Panc1 (cell line): ENCODE measurements at regions not wholly inside any gene's neighbourhood (a gene's known extent, or its start where the extent isn't known, plus 50 kb on each side); places are given as distances from the start of the nearest gene placed in this dataset.

Experiments used
- ATAC-seq: fragments of 200-7000 bp; cut with Tn5 transposase; 2 replicates; pipeline ENCODE4 v1.9.1; 2020; ENCODE audit warnings: mild to moderate bottlenecking, moderate library complexity
- BruUV-seq: library from RNA; stranded (reverse); fragments of 400-500 nt; replicated peaks from 2 replicates; lab custom pipeline; 2021; lab: Mats Ljungman, UMichigan
- CTCF ChIA-PET: fragments of 300-600 bp; sonication (Branson Sonifier 250); formaldehyde crosslinking; loops from one replicate; lab custom pipeline; 2022; ENCODE audit warnings: antibody characterized with exemption; lab: Charles Lee
- POLR2A ChIA-PET: fragments of 300-600 bp; sonication (Branson Sonifier 250); formaldehyde crosslinking; loops from one replicate; lab custom pipeline; 2022; ENCODE audit warnings: antibody characterized with exemption; lab: Charles Lee
- DNase-seq: peaks from one replicate; pipeline ENCODE4 v3.0.0-alpha.2; 2010; ENCODE audit warnings: low read depth, low spot score
- H3K27ac ChIP-seq: 2 replicates; pipeline ENCODE4 v1.5.1; 2011; ENCODE audit warnings: mild to moderate bottlenecking, low read length, inconsistent platforms
- H3K27me3 ChIP-seq: fragments of 200-500 bp; sonication (Bioruptor generic); 2 replicates; pipeline ENCODE4 v1.6.0; 2014; ENCODE audit warnings: low read length, inconsistent platforms; ENCODE audit not compliant: control insufficient read depth, insufficient read depth
- H3K36me3 ChIP-seq: fragments of 200-500 bp; sonication (Bioruptor generic); 2 replicates; pipeline ENCODE4 v1.5.1; 2014; ENCODE audit warnings: inconsistent platforms, mild to moderate bottlenecking, low read length, moderate library complexity; ENCODE audit not compliant: control insufficient read depth, insufficient read depth
- H3K4me1 ChIP-seq: 2 replicates; pipeline ENCODE4 v1.5.1; 2011; ENCODE audit warnings: inconsistent platforms, mild to moderate bottlenecking, low read length, moderate library complexity; ENCODE audit not compliant: control insufficient read depth, insufficient read depth
- H3K4me3 ChIP-seq, 2 experiments: 2 replicates each; pipeline ENCODE4 v1.5.1; 2011 to 2012; ENCODE audit warnings: low read depth in 2 of 2, low read length in 2 of 2, mild to moderate bottlenecking in 2 of 2, inconsistent platforms in 1 of 2, moderate library complexity in 1 of 2
- H3K9me3 ChIP-seq: fragments of 200-500 bp; sonication (Bioruptor generic); 2 replicates; pipeline ENCODE4 v1.5.1; 2014; ENCODE audit warnings: low read depth, mild to moderate bottlenecking, inconsistent platforms, low read length, moderate library complexity; ENCODE audit not compliant: control insufficient read depth, insufficient read depth
- POLR2AphosphoS5 ChIP-seq: IDR thresholded peaks from 2 replicates; pipeline ENCODE4 v1.6.1; 2012; ENCODE audit warnings: mild to moderate bottlenecking, low read depth, low read length, moderate library complexity
- SIN3A ChIP-seq: IDR thresholded peaks from 2 replicates; pipeline ENCODE4 v1.6.1; 2012; ENCODE audit warnings: low read depth, mild to moderate bottlenecking, low read length, moderate library complexity, borderline replicate concordance; ENCODE audit not compliant: insufficient read depth
- TCF7L2 ChIP-seq: IDR thresholded peaks from 2 replicates; pipeline ENCODE4 v1.6.1; 2011; ENCODE audit warnings: mild to moderate bottlenecking, low read depth, low read length, inconsistent platforms
- in situ Hi-C: cut with HindIII; loops from 2 replicates; pipeline ENCODE4 v1.10.0; 2016; ENCODE audit warnings: low sequenced_read_pairs, low pct_unique_long_range_greater_than_20kb
- intact Hi-C: fragments of 100-400 bp; cut with micrococcal nuclease; formaldehyde crosslinking; loops from one replicate; pipeline ENCODE4 v1.10.0; 2022; ENCODE audit not compliant: unreplicated experiment
- TF ChIP-seq, protein P1 (sequence below), 2 experiments: IDR thresholded peaks; 2 replicates each; pipeline ENCODE4 v1.6.1; 2011 to 2012; ENCODE audit warnings: low read depth in 2 of 2, control low read depth in 1 of 2, low read length in 1 of 2, mild to moderate bottlenecking in 1 of 2, moderate library complexity in 1 of 2; ENCODE audit not compliant: insufficient read depth in 1 of 2
- TF ChIP-seq, protein P2 (sequence below): fragments of 450-650 bp; IDR thresholded peaks from 2 replicates; pipeline ENCODE4 v1.5.1; 2017; ENCODE audit warnings: mild to moderate bottlenecking

- in situ Hi-C loops (no loop called here), intact Hi-C loops (no loop called here)
- DNase-seq (no peak), ATAC-seq (no peak)
- Histone ChIP-seq H3K9me3 (no peaks in the 10 kb centered on the region), H3K27me3 (no peaks in the 10 kb centered on the region; the same call in 1 of the 2 replicates), H3K36me3 (no peaks in the 10 kb centered on the region), H3K4me3 (no peak overlapping the region), H3K27ac (no peak overlapping the region), H3K4me1 (no peaks in the 10 kb centered on the region)
- no peak for TF ChIP-seq TCF7L2
- TF ChIP-seq POLR2AphosphoS5 = no peak
- no peak for TF ChIP-seq SIN3A
- TF ChIP-seq, protein P1, sequence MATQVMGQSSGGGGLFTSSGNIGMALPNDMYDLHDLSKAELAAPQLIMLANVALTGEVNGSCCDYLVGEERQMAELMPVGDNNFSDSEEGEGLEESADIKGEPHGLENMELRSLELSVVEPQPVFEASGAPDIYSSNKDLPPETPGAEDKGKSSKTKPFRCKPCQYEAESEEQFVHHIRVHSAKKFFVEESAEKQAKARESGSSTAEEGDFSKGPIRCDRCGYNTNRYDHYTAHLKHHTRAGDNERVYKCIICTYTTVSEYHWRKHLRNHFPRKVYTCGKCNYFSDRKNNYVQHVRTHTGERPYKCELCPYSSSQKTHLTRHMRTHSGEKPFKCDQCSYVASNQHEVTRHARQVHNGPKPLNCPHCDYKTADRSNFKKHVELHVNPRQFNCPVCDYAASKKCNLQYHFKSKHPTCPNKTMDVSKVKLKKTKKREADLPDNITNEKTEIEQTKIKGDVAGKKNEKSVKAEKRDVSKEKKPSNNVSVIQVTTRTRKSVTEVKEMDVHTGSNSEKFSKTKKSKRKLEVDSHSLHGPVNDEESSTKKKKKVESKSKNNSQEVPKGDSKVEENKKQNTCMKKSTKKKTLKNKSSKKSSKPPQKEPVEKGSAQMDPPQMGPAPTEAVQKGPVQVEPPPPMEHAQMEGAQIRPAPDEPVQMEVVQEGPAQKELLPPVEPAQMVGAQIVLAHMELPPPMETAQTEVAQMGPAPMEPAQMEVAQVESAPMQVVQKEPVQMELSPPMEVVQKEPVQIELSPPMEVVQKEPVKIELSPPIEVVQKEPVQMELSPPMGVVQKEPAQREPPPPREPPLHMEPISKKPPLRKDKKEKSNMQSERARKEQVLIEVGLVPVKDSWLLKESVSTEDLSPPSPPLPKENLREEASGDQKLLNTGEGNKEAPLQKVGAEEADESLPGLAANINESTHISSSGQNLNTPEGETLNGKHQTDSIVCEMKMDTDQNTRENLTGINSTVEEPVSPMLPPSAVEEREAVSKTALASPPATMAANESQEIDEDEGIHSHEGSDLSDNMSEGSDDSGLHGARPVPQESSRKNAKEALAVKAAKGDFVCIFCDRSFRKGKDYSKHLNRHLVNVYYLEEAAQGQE (IDR thresholded peaks at IDR 0.05; ENCODE audit: insufficient read depth in 1 of 2, low read depth in 2 of 2, low read length in 1 of 2) = no peak
- TF ChIP-seq, protein P2, sequence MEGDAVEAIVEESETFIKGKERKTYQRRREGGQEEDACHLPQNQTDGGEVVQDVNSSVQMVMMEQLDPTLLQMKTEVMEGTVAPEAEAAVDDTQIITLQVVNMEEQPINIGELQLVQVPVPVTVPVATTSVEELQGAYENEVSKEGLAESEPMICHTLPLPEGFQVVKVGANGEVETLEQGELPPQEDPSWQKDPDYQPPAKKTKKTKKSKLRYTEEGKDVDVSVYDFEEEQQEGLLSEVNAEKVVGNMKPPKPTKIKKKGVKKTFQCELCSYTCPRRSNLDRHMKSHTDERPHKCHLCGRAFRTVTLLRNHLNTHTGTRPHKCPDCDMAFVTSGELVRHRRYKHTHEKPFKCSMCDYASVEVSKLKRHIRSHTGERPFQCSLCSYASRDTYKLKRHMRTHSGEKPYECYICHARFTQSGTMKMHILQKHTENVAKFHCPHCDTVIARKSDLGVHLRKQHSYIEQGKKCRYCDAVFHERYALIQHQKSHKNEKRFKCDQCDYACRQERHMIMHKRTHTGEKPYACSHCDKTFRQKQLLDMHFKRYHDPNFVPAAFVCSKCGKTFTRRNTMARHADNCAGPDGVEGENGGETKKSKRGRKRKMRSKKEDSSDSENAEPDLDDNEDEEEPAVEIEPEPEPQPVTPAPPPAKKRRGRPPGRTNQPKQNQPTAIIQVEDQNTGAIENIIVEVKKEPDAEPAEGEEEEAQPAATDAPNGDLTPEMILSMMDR = no peak
- ChIA-PET POLR2A (no interaction called here), CTCF (no interaction called here)
- BruUV-seq = no TSS peak
Measured at GRCh38 chr4:138675685-138676084, 339.9 kb upstream of the NOCT start.

DNA sequence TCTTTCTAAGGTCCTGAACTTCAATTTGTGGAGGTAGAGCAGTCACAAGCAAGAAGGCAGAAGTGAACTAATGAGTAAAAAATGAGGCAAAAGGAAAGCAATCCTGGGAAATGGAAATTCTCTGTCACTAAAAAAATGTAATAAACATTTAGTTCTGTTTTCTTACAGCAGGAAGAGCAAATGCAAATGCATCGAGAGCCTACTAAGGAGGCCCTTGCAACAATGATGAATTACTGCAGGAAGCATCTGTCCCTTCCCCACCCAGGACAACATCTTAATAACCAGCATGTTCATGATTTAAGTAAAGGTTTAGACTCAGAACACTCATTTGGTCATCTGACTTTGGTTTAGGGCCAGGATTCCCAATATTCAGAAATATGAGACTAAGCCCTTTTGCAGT lies 341.4 kb upstream of the NOCT start:
- ChIA-PET CTCF (no interaction called here), POLR2A (interaction anchor here (0.7 kb wide), 1 partner anchor 75 kb away, joined by 9 read pairs; no protein-coding TSS in a partner anchor)
- intact Hi-C loops (no loop called here), in situ Hi-C loops (no loop called here)
- Histone ChIP-seq H3K4me3 (no peak overlapping the region), H3K27ac (no peak overlapping the region), H3K27me3 (no peaks in the 10 kb centered on the region; the same call in 1 of the 2 replicates), H3K4me1 (no peaks in the 10 kb centered on the region), H3K36me3 (no peaks in the 10 kb centered on the region), H3K9me3 (no peaks in the 10 kb centered on the region)
- TF ChIP-seq, protein P1 (IDR thresholded peaks at IDR 0.05; ENCODE audit: insufficient read depth in 1 of 2, low read depth in 2 of 2, low read length in 1 of 2) = no peak
- no peak for TF ChIP-seq SIN3A
- TF ChIP-seq POLR2AphosphoS5 = no peak
- TF ChIP-seq, protein P2 = no peak
- no peak for TF ChIP-seq TCF7L2
- no peak for DNase-seq
- ATAC-seq = no peak
- BruUV-seq = no TSS peak
